NCI-H446 treated with DMSO at 0.1 percent for 48 hours (cell line): ENCODE measurements at regions not wholly inside any gene's neighbourhood (a gene's known extent, or its start where the extent isn't known, plus 50 kb on each side); places are given as distances from the start of the nearest gene placed in this dataset.

Experiments
- DNase-seq: peaks from one replicate; lab custom pipeline; 2025; lab: John Stamatoyannopoulos, UW

GRCh38 chr18:44062345-44062744 lies 618.3 kb upstream of the SETBP1 start:
- no peak for DNase-seq

- DNase-seq, result no peak
These were observed 615.5 kb upstream of the SETBP1 start for GRCh38 chr18:44065206-44065605.

DNA sequence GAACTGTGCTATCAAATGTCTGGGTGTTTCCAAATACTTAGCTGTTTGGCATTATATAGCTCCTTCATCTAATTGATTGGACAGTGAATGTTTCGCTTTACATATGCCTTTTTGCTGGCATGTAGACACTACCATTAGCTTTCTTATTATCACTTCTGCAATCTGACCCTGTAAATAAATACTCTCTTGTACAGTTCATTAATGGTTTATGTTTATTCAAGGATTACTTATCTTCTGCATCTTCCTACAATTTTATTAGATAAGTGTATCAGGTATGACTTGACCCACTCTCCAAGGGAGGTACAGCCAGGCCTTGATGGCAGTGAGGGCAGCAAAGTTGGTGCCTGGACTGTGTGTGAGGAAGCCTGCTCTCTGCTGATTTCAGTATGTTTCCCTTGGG lies 614.1 kb upstream of the SETBP1 start:
- no peak for DNase-seq

DNA sequence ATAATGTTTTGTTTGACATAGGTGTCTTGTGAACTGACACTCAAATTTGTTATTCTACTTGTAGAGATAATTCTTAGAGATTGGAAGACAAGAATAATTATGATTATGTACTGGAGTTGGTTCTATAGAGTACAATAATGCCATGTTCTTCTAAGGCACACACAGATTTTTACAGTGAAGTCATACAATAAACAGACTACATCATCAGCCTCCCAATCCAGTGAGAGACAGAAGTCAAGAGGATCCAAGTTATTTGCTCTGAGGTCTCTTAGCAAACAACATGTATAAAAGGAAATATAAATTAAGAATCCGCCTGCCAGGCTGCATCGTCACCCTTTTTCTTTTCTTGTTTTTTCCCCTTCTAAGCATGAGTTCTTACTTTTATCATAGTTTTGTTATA lies 613.5 kb upstream of the SETBP1 start:
- no peak for DNase-seq

DNA sequence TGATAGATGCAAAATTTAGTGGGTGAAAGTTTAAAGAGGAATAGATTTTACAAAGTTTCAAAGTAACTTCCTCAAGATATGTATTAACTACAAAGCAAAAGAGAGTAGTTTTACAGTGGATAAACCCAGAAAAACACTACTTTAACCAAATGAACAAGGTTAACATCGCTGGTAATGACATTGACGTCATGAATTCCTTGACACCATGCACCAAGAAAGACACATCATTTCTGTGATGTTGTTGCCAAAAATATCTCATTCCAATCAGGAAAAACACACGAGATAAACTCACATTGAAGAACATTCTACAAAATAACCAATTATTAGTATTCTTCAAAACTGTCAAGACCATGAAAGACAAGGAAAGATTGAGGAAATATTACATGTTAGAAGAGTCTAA lies 605.6 kb upstream of the SETBP1 start:
- DNase-seq, result no peak

GRCh38 chr18:44079606-44080005 lies 601.1 kb upstream of the SETBP1 start:
- no peak for DNase-seq

GRCh38 chr18:44080054-44080453 lies 600.6 kb upstream of the SETBP1 start:
- DNase-seq, result no peak

- DNase-seq, result no peak
These were observed 591.0 kb upstream of the SETBP1 start for GRCh38 chr18:44089732-44090131.

GRCh38 chr18:44090453-44090852 lies 590.2 kb upstream of the SETBP1 start:
- DNase-seq, result no peak

DNA sequence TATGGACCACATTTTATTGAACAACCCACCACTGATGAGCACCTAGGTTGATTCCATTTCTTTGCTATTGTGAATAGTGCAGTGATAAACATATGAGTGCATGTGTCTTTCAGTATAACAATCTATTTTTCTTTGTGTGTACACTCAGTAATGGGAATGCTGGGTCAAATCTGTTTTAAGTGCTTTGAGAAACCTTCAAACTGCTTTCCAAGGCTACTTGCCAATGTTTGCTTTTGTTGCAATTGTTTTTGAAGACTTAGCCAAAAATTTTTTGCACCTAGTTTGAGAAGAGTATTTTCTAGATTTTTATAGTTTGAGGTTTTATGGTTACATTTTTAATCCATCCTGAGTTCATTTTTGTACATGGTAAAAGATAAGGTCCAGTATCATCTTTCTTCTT lies 587.4 kb upstream of the SETBP1 start:
- DNase-seq, result no peak

DNA sequence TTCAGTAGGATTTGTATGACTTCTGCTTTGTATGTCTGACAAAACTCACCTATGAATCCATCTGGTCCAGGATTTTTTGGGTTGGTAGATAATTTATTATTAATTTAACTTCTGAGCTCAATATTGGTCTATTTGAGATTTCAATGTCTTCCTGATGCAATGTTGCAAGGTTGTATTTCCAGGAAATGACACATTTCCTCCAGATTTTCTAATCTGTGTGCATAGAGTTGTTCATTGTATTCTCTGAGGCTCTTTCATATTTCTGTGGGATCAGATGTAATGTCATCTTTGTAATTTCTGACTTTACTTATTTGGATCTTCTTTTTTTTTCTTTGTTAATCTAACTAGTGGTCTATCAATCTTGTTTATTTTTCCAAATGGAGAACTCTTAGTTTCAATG lies 584.7 kb upstream of the SETBP1 start:
- no peak for DNase-seq

DNA sequence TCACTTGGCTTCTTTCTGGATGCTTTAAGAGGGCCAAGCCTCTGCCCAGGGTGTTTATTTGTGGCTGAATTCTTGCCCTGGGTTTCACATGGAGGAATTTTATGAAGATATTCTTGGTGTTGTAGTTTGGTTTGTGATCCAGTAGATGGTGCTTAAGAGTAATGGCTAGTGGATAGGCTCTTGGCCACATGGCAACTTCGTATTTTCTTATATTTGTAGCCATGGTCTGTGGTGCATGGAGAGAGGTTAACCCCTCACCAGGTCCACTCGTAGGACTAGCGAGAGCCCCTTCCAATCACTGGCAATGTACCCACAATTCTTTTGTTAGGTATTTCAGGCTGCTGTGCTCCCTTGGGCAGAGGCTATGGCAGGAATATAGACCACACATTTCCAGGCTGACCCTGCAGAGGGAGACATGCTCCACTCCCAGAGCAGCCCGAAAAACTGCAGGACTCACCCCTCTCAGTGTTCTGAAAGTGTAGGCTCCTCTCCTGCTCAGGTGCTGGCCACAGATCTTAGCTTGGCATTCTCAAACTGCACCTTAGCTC lies 582.1 kb upstream of the SETBP1 start:
- peak; percentile 49 for DNase-seq

DNA sequence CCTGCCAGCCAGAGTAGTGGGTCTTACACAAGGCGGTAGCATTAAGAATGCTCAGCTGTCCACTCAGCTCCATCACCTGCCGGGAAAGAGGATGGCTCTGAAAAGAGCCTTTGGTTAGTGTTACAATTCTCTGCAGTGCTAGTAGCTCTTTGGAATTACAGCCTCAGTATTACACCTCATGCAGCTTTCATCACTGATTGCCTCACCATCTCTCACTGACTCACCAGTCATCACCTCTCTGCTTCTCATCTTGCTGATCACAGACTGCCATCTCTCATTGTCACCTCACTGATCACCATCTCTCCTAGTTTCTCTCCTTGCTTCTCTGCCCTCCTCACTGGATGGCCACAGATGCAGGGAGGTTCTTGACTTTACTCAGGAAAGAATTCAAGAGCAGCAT lies 573.5 kb upstream of the SETBP1 start:
- no peak for DNase-seq

GRCh38 chr18:44111337-44111736 lies 569.4 kb upstream of the SETBP1 start:
- no peak for DNase-seq

GRCh38 chr18:44117821-44118220 lies 562.9 kb upstream of the SETBP1 start:
- no peak for DNase-seq

GRCh38 chr18:44119607-44120006 lies 561.1 kb upstream of the SETBP1 start:
- DNase-seq, result no peak

- DNase-seq, result no peak
These were observed 556.9 kb upstream of the SETBP1 start for GRCh38 chr18:44123743-44124142.

- no peak for DNase-seq
These were observed 555.2 kb upstream of the SETBP1 start for GRCh38 chr18:44125446-44125845.

- DNase-seq, result no peak
These were observed 554.1 kb upstream of the SETBP1 start for GRCh38 chr18:44126598-44126997.

- no peak for DNase-seq
These were observed 552.3 kb upstream of the SETBP1 start for GRCh38 chr18:44128365-44128764.

GRCh38 chr18:44130376-44130942 lies 550.2 kb upstream of the SETBP1 start:
- DNase-seq, result peak; percentile 72

DNA sequence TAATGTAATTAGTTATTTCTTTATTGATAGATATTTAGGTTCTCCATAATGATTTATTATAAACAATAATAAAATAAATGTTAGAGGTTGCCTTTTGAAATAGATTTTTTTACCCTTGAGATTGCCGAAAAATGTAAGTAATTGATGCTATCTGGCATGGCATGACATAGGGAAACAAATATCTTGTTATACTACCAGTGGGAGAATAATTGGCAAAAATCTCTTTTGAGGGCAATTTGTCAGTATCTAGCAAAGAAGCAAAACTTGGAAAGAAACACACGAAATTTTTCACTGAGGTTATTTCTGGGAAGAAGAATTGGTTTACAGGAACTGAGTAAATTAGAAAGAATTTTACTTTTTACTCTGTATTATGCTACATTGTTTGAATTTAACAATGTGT lies 547.2 kb upstream of the SETBP1 start:
- no peak for DNase-seq

- no peak for DNase-seq
These were observed 546.2 kb upstream of the SETBP1 start for GRCh38 chr18:44134447-44134846.

DNA sequence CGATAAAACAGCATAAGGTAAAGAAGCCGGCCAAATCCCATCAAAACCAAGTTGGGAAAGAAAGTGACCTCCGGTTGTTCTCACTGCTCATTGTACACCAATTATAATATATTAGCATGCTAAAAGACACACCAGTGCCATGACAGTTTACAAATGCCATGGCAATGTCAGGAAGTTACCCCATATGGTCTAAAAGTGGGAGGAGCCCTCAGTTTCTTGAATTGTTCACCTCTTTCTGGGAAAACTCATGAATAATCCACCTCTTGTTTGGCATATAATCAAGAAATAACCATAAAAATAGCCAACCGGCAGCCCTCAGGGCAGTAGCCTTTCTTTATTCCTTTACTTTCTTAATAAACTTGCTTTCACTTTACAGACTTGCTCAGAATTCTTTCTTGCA lies 544.9 kb upstream of the SETBP1 start:
- DNase-seq, result no peak

DNA sequence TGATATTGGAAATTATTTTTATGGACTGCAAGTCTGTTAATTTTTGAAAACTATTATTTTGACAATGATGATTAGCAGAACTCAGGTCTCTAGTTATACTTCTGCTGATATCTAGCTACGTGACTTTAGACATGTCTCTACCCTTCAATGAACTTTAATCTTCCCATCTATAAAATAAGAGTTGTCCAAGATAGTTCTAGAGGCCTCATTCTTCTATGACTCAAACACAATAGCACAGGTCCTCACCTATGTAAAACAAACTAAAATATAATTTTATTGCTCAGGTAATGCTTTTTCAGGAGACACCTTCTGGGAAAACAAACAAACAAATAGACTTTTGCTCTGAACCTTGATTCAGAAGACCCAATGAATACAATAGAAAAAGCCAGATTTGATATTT lies 544.4 kb upstream of the SETBP1 start:
- no peak for DNase-seq
